ENCODE measurements at regions not wholly inside any gene's neighbourhood (a gene's known extent, or its start where the extent isn't known, plus 50 kb on each side); places are given as distances from the start of the nearest gene placed in this dataset.

DNA sequence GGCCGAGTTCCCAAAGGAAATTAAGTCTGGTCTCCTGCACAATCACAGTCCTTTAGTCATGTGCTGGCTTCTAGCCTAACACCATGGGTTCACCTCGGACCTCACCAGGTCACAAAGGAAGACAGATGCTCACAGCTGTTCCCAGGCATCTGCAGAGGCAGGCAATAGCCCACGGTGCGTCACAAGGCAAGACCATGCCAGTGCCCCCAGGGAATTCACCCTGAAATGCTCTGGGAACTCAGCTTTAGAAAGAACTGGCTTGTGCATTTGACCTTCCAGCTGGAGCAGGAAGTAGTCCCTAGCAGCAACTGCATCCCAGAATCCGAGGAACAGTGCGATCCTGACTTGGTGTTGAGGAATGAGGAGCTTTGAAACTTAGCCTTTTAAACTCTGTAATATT, 96.8 kb upstream of the WASF3 start:
- H3K9me3 Mint-ChIP-seq, result no peaks in the 10 kb centered on the region

More for the DNA sequence above, 96.8 kb upstream of the WASF3 start:
- Mint-ChIP-seq H3K36me3 (ENCODE audit: insufficient read depth in 1 of 3, low read depth in 3 of 3) (no peaks in the 10 kb centered on the region), H3K4me3 (no peak overlapping the region), H3K4me1 (peaks cover 0 to 3% of the 10 kb centered on the region in 2 experiments; a peak in 2 of 4 replicates), H3K27me3 (ENCODE audit: low read depth) (peaks cover 7% of the 10 kb centered on the region), H3K27ac (no peak overlapping the region)
- no peak overlapping the region for H2BK12ac ChIP-seq (ENCODE audit: insufficient read length, low read depth, low read length)
- H3K27me3 ChIP-seq (ENCODE audit: insufficient read depth, low read length), result no peaks in the 10 kb centered on the region
- no peak overlapping the region for H4K8ac ChIP-seq (replicated peaks; ENCODE audit: insufficient read length, low read depth, low read length)
- no peak overlapping the region for H2BK20ac ChIP-seq (ENCODE audit: low read depth, low read length, poor library complexity, severe bottlenecking)
- H2AFZ ChIP-seq (ENCODE audit: low read length), result no peak overlapping the region
- H4K91ac ChIP-seq (ENCODE audit: insufficient read length, low read depth, low read length), result no peak overlapping the region
- H3T11ph ChIP-seq (ENCODE audit: low read length), result no peak overlapping the region
- DNase-seq, result no peak
- H3K9me3 ChIP-seq (ENCODE audit: control insufficient read depth, low read depth, low read length), result no peaks in the 10 kb centered on the region
- no peak overlapping the region for H2BK120ac ChIP-seq (ENCODE audit: low read depth, low read length, poor library complexity, severe bottlenecking)
- H2AK5ac ChIP-seq (ENCODE audit: insufficient read length, low read length), result no peak overlapping the region
- no peak overlapping the region for H3K4ac ChIP-seq (ENCODE audit: low read depth, low read length)
- no peak overlapping the region for H3K14ac ChIP-seq (ENCODE audit: insufficient read depth, low read length)
- no peaks in the 10 kb centered on the region for H3K79me2 ChIP-seq (ENCODE audit: insufficient read depth, low read length)
- TF ChIP-seq, protein P1, sequence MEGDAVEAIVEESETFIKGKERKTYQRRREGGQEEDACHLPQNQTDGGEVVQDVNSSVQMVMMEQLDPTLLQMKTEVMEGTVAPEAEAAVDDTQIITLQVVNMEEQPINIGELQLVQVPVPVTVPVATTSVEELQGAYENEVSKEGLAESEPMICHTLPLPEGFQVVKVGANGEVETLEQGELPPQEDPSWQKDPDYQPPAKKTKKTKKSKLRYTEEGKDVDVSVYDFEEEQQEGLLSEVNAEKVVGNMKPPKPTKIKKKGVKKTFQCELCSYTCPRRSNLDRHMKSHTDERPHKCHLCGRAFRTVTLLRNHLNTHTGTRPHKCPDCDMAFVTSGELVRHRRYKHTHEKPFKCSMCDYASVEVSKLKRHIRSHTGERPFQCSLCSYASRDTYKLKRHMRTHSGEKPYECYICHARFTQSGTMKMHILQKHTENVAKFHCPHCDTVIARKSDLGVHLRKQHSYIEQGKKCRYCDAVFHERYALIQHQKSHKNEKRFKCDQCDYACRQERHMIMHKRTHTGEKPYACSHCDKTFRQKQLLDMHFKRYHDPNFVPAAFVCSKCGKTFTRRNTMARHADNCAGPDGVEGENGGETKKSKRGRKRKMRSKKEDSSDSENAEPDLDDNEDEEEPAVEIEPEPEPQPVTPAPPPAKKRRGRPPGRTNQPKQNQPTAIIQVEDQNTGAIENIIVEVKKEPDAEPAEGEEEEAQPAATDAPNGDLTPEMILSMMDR (conservative IDR thresholded peaks at IDR 0.05), result no peak
- no peak overlapping the region for H3K56ac ChIP-seq (ENCODE audit: insufficient read length, low read depth, low read length)
- no peak overlapping the region for H3K27ac ChIP-seq (ENCODE audit: insufficient read length, low read depth, low read length)
- no peak overlapping the region for H3K23ac ChIP-seq (ENCODE audit: insufficient read length, low read depth, low read length)
- H3K9ac ChIP-seq (ENCODE audit: extremely low read depth, insufficient read length, low read length), result no peak overlapping the region
- no peak overlapping the region for H3K4me2 ChIP-seq (ENCODE audit: insufficient read depth, insufficient read length, low read length)
- H2BK15ac ChIP-seq (ENCODE audit: low read depth, low read length), result no peak overlapping the region
- H4K5ac ChIP-seq (ENCODE audit: insufficient read length, low read depth, low read length), result no peak overlapping the region
- H2BK5ac ChIP-seq (ENCODE audit: insufficient read length, low read length), result no peak overlapping the region
- H4K20me1 ChIP-seq (ENCODE audit: control insufficient read depth, insufficient read depth, insufficient read length), result no peaks in the 10 kb centered on the region
- WGBS (ENCODE audit: extremely low coverage, insufficient read length, low lambda C conversion rate), result no CpG with 5 or more reads among the region's 6 CpGs
- H3K4me1 ChIP-seq (ENCODE audit: insufficient read depth, low read length), result no peaks in the 10 kb centered on the region
- H3K23me2 ChIP-seq (ENCODE audit: insufficient read length, low read depth, low read length, poor library complexity, severe bottlenecking), result no peaks in the 10 kb centered on the region
- no peaks in the 10 kb centered on the region for H3K79me1 ChIP-seq (ENCODE audit: insufficient read depth, low read depth, low read length, poor library complexity, severe bottlenecking)
- no peak overlapping the region for H3K18ac ChIP-seq (ENCODE audit: insufficient read length, low read depth, low read length)

All from H9 (cell line).